Muscle of arm (tissue), 1 donor: ENCODE measurements at regions not wholly inside any gene's neighbourhood (a gene's known extent, or its start where the extent isn't known, plus 50 kb on each side); places are given as distances from the start of the nearest gene placed in this dataset.
"Not testable (repeated sequence)": the region's sequence is repeated elsewhere in the genome, so short reads cannot be mapped to it uniquely, and the experiment has no call there.

ENCODE experiments used
- DNase-seq: peaks from one replicate; pipeline ENCODE4 v3.0.0-alpha.2; 2013

DNA sequence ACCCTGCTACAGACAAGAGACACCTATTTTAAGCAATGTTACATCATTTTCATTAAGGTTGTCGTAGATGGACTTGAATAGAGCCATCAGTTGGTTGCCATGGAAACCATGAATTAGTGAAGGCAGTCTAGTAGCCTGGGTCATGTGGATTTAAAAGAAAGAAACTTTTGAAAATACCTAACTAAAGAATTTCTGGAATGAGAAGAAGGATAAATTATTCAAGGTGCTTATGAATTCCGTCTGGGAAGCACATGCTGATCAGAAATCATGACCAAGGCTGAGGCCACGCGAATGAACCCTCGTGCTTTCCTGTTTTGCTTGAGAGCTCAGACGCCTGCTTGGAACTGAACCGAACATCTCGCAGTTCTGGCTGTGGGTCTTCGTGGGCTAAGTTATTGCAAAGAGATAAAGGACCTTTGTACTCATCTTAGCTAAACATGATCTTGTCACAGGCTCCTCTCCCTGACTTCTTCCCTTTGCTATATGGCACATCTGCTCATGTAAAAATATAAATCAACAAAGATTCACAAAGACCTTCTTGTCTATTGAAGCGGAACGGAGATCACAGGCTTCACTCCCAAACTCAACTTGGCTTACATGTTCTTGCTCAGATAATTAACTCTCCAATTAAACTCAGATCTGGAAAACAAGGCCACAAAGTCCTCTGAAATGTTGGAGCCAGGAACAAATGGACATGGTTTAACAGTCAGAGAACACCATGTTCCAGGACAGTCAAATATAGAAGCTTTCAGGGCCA lies 140.2 kb downstream of the NUFIP1 start:
- no peak for DNase-seq

DNA sequence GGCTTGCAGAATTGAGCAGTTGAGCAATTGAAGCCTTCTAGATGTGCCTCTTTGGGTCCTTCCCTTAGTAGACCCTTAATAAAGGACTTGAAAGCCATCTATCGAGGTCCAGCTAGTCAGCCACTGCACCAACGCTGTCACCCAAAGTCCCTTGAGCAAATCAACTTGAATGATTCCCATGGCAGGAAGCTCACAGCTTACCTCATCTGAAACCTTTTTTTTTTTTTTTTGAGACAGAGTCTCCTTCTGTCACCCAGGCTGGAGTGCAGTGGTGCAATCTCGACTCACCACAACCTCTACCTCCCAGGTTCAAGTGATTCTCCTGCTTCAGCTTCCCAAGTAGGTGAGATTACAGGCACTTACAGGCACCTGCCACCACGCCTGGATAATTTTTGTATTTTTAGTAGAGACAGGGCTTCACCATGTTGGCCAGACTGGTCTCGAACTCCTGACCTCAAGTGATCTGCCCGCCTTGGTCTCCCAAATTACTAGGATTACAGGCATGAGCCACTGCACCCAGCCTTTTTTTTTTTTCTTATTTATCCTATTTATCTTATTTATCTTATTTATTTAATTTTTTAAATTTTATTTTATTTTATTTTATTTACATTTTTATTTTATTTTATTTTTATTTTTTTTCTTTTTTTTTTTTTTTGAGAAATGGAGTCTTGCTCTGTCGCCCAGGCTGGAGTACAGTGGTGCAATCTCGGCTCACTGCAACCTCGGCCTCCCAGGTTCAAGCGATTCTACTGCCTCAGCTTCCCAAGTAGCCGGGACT lies 143.8 kb downstream of the NUFIP1 start:
- DNase-seq, result not testable (repeated sequence)

DNA sequence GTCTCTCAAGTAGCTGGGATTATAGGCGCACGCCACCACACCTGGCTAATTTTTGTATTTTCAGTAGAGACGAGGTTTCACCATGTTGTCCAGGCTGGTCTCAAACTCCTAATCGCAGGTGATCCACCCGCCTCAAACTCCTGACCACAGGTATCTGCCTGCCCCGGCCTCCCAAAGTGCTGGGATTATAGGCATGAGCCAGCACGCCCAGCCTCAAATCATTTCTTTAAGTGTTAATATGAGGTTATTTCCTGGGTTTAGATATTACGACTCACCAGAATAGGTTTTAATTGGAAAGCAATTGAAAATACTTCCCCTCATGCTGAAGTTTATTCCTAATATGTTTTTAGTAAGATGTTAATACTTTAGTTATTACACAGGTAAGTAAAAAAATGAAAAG lies 144.5 kb downstream of the NUFIP1 start:
- DNase-seq, result no peak

DNA sequence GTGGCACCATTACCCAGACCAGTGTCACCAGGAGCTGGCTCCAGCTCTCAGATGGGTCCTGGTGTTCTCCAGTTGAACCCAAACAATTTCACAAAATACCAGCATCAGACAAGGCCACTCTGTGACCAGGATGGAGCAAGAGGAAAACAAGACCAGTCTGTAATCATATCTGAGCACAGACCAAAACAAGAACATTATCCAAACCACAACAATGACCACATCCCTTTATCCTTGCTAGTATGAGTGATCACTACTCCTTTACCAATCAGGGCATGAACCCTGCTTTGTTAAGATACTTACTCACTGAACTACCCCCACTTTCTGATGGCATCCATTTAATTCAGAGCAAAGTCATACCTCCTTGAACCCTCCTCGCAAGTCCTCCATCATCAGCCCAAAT lies 145.9 kb downstream of the NUFIP1 start:
- no peak for DNase-seq

DNA sequence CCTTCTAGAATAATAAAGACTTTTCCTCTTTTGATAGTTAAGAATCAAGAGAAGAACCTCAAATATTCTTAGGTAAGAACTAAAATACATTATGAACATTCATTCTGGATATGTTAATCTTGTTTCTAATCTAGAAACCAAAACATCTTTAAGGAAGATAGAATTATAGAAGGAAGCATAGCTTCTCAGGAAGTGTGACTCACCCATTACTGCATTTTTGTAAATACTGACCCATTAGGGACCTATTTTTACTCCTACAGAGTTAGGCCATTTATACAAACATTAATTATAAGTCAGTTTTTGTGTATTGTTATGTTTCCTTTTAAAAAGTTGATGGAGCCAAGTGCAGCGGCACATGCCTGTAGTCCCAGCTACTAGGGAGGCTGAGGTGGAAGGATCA lies 147.1 kb downstream of the NUFIP1 start:
- DNase-seq, result no peak

DNA sequence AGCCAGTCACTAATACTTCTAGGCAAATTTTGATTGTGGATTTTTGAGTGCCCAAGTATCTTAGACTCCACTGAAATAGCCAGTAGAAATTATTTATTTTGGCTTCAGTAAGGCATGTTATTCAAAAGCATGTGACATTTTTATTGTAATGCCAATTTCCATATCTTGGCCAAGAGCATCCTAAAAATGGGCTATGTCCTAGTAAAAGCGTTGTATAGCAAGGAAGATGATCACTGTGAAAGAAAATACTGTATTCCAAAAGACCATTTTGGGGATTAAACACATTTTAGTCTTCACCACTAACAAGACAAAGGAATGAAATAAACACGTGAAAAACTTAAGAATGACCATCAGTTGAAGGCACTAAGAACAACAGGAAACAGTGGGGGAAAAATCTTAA lies 149.1 kb downstream of the NUFIP1 start:
- DNase-seq, result no peak

DNA sequence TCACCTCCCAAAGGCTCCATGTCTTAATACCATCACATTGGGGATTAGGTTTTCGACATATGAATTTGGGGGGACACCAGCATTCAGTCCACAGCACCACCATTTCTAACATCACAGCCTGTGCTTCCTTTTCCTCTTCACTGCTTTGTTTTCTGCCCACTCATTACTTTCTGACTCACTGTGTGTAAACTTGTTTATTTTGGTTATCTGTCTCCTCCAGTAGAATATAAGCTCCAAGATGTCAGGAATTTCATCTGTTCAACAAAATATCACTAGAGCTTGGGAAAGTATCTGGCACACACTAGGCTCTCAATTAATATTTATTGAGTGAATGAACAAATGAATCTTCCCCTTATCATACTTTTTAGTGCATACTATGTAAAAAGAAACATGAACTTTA lies 152.0 kb downstream of the NUFIP1 start:
- DNase-seq, result no peak

DNA sequence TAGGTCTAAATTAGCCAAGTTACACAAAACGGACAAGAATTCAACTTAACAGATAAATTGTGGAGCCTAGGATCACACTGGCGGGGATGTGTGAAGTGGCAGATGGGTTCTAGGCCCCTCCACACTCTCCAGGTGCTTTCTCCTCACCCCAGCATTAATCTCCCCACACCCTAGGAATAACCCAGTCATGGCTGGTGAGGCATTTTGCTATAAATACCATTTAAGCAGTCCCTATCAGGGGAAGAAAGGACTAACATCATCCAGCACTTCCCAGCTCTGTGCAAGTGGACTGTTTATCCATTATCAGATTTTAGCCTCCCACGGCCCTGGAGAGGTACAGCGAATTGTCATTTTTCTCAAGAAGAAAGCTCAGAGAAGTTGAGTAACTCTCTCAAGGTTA lies 154.9 kb downstream of the NUFIP1 start:
- DNase-seq, result no peak

DNA sequence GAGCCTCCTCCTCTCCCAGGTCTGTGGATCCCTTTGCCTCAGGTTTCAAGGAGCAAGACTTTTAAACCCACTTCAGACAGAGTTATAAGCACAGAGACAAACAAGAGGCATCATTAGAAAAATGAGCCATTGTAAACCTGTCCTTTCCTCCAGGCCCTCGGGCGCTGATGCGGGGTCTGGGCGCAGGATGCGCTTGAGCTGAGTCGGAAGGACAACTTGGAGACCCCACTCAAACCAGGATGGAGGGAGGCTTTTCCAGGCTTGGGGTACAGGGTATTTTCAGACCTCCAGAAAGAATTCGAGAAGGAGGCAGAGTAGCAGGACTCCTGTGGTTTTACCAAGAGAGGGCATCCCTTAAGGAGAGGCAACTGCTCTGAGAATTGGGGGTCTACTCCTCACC lies 155.6 kb downstream of the NUFIP1 start:
- DNase-seq, result no peak

DNA sequence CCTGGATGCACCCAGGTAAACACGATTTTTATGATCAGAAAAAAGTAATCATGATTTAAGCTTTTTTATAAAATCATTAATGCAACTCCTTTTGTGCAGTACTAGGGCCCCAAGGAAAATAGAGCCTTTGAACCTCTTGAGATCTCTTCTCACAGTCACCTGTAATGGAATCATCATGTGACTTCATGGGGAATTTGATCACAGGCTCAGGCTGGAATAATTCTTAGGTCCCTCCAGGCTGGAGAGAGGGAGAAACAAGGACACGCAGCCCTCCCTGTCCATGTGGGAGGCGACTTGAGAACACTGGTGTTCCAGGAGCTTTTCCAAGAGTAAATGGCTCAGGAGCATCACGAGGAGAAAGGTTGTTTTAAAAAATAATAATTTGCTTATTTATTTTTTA lies 156.1 kb downstream of the NUFIP1 start:
- no peak for DNase-seq

DNA sequence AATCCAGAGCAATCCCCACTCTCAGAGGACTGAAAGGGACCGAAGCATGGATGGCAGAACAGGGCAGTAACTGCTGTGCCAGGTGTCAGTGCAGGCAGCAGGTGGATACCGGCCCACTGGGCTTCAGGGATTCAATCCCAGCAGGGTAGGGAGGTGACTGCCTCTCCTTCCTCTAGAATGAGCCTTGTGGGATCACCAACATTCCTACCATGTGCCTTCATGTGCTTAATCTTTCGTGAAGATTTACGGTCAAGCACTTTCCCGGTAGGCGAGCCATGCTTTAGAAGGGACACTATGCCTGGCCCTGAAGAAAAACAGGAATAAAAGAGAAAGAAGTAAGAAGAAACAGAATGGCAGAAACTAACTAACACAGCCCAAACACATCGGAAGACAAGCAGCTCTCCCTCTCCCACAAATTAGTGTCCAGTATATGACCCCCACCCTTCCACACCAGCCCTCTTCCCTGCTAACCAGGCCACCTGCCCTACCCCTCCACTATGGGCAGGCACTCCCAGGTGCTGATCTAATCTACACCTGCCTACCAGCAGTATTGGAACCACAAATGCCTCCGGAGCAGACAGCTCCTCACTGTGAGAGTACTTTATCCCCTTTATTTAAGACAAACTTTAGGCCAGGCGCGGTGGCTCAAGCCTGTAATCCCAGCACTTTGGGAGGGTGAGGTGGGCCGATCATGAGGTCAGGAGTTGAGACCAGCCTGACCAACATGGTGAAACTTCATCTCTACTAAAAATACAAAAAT lies 162.5 kb downstream of the NUFIP1 start:
- DNase-seq, result no peak

DNA sequence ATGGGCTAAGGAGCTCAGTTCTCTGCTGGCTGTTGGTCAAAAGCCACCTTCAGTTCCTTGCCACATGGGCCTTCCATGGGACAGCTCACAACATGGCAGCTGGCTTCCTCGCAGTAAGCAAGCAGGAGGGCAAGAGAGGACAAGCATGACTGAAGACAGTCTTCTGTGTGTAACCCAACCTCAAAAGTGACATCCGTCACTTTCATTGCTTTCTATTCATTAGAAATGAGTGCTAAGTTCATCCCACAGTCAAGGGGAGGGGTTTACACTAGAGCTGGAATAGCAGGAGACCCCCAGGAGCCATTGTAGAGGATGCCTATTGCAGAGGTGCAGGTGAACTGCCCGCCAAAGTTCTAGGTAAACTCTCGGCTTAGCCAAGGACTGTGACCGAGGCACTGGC lies 163.3 kb downstream of the NUFIP1 start:
- DNase-seq, result no peak

DNA sequence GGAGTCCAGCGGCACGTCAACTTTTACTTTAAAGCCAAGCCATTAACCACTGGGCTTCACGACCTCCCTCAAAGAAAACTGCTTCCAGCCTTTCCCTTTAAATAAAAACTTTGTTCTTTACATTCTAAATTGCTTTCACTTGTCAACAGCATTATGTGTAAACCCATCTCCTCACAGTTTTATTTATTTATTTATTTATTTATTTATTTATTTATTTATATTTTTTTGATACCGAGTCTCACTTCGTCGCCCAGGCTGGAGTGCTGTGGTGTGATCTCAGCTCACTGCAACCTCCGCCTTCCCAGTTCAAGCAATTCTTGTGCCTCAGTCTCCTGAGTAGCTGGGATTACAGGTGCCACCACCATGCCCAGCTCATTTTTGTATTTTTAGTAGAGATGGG lies 165.7 kb downstream of the NUFIP1 start:
- not testable (repeated sequence) for DNase-seq

DNA sequence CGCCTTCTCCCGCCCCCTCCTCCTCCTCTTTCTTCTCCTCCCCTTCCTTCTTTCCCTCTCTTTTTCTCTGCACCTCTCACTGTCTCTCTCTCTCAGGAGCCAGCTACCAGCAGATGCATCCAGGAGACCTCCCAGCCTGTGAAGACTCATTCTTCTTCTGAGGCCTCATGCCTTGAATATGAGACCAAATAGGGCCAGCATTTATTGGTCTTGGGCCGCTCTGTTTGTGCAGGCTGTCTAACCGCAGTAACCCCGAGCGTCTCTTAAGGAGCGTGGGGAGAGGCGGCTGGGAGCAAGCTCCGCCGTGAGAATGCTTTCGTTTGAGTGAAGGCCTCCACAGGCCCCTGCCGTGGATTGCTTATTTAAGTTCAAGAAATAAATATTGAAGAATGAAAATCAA lies 167.0 kb downstream of the NUFIP1 start:
- no peak for DNase-seq

DNA sequence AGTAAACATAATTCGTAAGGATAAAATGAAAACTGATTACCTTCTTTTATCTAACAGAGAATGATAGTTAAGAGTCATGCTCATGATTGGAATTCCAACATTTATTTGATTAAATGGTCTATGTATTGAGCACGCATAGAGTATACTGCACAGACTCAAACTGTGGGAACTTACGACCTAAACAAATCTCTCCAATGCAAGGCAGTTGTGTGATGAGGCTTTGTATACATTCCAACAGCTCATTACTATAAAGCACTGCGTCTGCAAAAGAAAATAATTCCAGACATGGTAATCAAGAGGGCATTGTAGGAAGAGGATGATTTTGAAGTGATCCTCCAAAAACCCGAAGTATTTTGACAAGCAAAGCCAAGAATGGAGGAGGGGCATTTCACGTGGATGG lies 169.5 kb downstream of the NUFIP1 start:
- no peak for DNase-seq

DNA sequence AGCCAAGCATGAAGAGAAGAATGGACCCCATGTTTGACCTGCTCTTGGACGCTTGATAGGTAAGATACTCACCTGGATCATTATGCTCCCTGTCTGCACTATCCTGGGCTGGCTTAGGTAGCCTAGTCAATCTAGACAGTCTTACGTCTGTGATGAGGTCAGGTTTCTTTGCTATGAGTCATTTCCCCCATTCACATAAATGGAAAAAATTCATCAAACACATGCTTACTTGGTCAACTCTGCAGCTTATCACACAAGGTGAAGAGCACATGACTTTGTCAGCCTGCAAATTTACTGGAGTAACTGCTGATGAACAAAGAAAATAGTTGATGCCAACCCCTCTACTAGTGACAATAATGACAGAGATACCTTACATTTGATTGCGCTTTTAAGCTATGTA lies 170.0 kb downstream of the NUFIP1 start:
- DNase-seq, result no peak

DNA sequence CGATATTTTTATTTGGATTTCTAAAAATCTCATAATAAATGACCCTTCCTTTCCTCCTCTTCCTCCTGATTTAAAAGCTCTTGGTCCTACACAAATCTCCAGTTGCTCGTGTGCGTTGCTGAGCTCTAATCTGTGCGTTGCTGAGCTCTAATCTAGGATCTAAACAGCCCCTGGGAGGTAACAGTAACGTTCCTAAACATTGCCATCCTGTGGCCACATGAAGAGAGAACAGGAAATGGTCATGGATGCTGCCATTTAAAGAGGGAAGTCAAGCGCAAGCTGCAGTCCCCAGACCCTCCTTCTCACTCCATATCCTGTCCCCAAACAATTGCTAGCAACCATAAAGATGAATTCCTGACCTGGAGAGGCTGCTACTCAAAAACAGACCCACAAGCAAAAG lies 170.8 kb downstream of the NUFIP1 start:
- no peak for DNase-seq

DNA sequence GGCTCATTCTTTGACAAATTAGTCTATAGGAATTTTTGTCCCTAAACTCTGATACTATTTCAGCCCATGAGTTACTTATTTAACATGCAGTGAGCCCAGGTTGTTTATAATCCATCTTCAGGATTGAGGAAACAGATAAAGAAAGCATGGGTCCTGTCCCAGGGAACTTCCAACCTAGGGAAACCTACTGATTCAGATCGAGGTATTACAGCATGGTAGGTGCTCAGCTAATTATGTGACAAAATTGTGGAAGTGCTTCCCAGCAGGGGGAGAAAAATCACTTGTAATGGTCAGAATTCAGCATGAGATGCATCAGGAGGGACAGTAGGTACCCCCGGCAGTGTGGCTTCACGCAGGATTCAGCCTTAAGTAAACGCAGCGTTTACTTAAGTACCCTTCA lies 171.3 kb downstream of the NUFIP1 start:
- DNase-seq, result no peak

DNA sequence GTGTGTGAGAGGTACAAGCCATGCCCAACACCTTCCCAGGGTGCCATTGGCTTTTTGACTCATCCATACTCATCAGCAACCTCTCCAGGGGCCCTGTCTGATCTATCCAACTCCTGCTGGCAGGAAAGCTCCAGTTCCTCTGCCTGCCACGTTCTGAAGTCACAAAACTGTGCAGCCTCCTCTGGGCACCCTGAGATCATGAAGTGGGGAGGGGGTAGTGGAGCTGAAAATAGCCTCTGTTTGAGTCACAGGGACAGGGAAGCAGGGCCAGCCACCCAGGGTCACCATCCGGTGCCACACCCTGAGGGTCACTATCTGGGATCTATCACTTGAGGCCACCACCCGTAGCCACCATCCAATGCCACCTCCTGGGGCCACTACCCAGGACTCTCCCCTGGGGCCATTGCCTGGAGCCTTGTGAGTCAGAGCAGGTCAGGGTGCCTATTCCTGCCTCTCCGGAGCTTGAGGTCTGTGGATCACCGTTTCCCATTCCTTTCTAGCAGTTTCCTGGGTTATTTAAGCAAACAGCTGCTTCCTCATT lies 172.1 kb downstream of the NUFIP1 start:
- no peak for DNase-seq

DNA sequence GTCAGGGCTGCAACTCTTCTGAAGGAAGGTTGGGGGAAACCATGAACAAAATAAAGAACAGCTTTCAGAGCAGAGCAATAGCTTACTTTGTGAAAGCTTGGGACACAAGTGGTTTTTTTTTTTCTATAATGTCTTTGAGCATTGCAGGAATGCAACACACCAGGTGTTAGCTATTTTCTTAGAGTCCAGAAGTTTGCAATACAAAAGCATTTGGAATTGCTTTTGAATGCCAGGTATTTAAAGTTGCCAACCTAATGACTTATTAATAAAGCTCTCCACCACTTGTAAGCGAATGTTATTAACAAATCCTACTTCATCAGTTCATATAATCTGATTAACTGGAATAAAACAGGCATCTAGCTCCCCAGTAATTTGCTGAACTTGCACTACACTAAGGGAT lies 172.6 kb downstream of the NUFIP1 start:
- DNase-seq, result no peak

DNA sequence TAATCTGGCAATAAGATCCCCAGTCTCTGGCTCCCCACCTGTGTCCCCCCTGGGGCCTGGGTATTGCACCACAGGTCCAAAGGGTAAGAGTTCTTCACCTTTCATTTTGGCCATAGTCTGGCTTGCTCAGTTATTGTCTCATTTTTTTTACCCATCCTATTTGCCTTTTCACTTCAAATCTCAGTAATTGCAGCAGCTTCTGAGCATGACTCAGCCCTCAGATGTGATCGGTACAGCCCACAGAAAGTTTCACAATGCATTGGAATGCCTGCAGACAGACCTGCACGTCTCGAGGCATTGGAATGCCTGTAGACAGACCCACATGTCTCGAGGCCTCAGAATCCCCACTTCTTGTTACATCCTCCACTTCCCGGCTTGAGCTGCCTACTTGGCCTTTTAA lies 173.6 kb downstream of the NUFIP1 start:
- no peak for DNase-seq

DNA sequence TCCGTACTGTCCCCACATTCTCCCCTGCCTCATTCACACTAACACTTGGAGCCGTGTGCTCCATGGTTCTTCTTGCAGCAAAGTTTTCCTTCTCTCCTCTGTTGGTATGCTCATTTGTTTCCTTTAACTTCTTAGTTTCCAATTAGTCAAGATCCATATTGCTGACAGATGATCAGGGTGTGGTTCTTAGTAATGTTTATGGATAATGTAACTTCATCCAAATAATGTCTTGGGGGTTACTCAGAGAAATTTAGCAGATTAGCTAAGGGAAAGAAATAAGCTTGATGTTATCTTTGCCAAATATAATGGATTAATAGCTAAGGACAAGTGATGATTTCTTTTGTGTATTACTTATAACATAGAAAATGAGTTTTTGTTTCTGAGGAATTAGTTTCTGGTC lies 174.4 kb downstream of the NUFIP1 start:
- DNase-seq, result no peak

DNA sequence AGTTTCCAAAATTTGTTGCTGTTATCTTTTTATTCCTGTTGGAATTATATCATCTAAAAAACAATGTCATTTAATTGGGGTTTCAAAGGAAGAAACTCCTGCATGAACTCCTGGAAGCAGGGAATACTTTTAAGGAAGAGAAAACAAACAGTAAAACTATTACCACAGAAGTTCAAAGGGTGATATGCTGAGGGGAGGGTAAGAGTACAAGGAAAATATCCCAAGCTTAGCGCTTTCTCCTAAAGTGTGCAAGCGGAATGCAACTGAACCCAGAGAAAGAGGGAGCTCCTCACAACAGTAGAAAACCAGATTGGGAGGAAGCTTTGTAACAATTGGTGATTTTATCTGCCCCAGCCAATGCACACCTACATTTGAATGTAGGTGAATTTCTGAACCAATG lies 175.1 kb downstream of the NUFIP1 start:
- no peak for DNase-seq
